AG08395 (cell line): ENCODE measurements at regions not wholly inside any gene's neighbourhood (a gene's known extent, or its start where the extent isn't known, plus 50 kb on each side); places are given as distances from the start of the nearest gene placed in this dataset.
"Not testable (repeated sequence)": the region's sequence is repeated elsewhere in the genome, so short reads cannot be mapped to it uniquely, and the experiment has no call there.

ENCODE experiments used
- DNase-seq: peaks from one replicate; pipeline ENCODE4 v3.0.0; 2012; ENCODE audit warnings: mixed read lengths, low spot score

DNA sequence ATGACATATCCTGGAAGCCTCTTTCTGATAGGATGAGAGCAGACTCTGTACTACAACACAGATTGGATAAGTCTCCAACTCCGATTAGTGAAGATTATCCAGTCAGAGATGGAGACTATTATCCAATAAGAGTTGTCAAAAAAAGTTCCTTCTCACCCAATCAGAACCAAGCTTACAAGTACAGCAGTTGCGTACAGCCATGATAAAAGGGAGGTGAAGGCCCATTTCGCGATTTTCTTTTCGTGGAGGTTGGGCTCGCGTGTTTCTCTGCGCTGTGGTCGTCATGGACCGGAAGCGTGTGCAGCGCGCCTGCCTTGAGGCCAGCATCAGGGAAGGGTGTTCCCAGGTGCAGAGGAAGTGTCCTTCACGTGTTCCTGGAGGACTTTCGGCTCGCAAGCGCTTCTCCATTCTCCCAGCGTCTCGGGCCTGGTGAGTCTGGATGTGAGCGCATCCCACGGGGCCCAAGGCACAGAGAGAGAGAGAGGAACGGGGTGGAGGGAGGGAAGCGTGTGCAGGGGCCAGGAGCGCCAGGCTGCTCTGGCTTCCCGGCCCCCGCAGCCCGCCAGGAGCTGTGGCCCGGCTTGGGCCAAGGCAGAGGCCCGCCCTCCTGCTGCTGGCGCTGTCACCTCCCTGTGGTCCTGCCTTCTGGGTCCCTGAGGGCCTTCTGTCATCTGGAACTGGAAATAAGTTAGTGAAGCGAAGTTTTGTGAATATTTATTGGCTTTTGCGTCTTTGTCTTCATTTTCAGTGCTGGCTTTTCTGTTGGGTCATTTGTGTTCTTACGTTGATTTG is 53.9 kb downstream of the CDRT15L2 start:
- not testable (repeated sequence) for DNase-seq

DNA sequence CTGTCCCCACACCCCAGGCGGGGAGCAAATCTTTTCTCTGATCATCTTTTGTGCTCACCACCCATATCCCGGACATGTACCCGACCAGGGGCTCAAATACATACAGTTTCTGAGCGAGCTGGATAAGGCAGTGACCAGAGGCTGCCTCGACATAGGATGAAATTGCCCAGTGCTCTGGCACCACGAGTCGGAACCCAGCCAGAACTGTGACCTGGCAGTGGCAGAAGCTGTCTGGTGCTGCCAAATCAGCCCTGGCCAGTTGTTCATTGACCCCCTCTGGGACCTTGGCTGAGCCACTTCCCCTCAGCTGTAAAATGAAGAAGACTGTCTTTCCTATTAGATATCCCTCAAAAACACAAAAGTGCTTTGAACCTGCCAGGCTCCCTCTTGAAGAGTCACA is 60.6 kb downstream of the CDRT15L2 start:
- not testable (repeated sequence) for DNase-seq

DNA sequence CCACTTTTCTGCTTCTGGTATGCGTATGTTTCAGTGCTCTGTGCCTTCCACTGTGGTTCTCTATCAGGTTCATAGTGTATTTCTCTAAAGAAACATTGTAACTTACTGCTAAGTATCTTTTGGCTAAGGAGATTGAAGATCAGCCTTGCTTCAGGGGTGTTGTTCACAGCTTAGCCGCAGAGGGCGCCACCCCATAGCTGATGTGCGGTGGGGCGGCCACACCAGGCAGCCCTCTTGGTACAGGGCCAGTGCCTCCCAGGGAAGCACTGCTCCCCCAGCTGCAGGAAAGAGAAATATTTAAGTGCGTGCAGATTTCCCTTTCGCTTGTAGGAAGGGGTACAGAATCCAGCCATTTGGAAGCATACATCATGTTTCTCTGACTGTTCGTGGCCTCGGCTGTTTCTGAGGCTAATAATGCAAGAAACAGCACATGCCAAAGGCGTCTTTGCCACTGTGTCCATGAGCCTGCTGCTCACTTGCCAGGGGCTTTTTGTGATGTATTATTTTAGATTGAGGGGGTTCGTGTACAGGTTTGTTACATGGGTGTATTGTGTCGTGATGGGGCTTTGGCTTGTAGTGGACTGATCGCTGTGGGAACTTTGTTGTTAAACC is 67.2 kb downstream of the CDRT15L2 start:
- DNase-seq = not testable (repeated sequence)

DNA sequence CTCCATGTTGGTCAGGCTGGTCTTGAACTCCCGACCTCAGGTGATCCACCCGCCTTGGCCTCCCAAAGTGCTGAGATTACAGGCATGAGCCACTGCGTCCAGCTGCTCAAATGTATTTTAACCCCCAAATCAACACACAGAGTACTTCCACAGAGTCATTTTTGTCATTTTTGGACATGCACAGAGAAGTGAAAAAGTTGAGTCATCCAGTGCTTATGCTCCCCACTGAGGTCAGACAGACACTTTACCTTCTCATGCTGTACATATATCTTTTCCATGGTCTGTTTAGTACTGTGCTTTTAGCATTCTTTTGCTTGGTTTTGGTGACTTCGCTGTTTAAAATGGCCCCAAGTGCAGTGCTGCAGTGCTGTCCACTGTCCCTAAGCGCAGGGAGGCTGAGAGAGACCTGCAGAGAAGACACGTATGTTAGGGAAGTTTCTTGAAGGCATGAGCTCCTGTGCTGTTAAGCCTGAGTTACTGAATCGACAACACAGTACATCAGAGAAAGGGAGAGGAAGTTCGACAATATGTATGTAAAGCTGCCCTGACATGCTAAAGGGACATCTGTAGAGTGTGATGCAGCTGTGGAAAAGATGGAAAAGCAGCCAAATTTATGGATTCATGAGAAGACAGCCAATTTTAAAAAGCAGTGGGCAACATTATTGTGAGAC is 69.7 kb downstream of the CDRT15L2 start:
- DNase-seq = not testable (repeated sequence)

DNA sequence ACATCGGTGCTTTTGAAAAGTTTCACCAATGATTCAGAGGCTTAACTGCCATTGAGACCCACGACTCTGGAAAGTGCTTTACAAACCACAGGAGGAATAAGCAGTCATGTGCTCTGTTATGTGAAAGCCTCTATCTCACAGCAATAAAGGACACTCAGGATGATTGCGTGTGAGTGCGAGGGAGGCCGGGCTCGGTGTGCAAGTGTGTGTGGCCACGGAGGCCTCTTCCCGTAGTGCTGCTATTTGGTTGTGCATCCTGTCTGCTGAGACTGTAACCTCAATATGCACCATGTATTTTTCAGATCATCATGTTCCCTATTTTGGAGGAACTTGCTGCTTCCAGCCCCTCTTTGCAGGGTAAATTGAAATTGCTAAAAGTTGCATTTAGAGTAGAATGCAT is 71.5 kb downstream of the CDRT15L2 start:
- DNase-seq = not testable (repeated sequence)

DNA sequence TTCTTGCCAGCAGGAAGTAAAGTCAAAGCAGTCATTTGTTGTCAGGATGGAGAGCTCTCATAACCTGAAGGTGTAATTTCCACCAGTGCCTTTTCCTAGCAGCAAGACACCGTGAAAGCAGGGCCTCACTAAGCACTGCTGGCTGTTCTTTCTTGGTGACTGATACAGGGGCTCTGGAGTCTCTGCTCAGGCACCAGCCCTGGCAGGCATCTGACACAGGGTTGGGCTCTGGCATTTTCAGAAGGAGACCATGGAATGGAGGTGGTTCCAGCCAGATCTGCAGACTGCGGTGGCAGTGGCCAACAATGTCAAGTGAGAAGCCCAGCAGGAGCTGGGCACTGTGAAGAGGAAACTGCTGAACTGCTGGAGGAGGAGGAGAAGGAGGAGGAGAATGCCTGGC is 72.2 kb downstream of the CDRT15L2 start:
- not testable (repeated sequence) for DNase-seq

DNA sequence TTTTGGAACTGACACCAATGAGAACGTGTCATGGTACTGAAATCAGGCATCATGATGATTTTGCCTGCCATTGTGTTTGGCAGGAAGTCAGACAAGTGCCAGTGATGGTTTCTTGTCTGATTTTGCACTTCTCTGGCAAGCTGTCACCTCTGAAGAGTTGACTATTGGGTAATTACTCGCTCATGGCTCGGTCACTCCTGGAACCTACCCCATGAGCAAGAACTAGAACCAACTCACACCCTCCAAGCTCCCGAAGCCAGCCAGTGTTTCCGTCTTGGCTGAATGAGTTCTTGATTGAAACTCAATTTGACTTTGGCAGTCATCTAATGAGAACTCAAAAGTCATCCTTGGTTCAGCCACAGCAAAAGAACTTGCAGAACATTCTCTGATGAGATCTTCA is 73.9 kb downstream of the CDRT15L2 start:
- not testable (repeated sequence) for DNase-seq

DNA sequence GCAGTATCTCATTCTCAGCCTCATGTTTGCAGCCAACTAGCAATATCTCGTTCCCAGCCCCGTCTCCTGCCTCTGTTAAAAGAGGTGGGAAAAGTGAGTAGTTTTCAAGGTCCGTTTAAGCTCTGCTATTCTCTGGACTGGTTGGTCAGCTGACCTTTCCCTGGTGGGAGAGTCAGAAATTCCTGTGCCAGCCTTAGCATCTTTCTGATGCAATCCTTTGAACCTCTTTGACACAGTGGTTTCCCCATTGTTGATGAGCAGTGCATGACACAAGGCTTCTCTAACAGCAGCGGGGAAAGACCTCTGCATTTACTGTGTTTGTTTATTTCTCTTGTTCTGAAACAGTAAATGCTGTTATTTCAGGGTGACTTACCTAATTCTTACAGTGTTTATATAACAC is 74.6 kb downstream of the CDRT15L2 start:
- DNase-seq = not testable (repeated sequence)

DNA sequence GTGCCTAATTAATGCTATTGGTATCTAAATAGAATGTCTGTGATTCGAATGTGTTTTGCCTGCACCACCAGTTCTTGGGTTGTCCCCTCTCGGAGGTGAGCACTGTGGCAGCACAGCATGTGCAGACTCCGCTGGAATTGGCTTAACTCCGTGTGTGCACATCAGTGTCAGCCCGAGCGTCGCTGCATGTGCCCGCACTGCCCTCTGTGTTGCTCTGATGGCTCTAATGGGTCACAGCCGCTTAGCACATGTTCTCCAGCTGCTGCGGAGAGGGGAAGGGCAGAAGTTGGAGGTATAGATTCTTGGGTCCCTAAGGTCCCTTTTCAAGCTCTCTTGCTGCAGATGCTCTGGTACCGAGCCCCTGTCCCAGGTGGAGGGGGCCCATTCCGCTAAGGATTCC is 75.1 kb downstream of the CDRT15L2 start:
- DNase-seq = not testable (repeated sequence)

DNA sequence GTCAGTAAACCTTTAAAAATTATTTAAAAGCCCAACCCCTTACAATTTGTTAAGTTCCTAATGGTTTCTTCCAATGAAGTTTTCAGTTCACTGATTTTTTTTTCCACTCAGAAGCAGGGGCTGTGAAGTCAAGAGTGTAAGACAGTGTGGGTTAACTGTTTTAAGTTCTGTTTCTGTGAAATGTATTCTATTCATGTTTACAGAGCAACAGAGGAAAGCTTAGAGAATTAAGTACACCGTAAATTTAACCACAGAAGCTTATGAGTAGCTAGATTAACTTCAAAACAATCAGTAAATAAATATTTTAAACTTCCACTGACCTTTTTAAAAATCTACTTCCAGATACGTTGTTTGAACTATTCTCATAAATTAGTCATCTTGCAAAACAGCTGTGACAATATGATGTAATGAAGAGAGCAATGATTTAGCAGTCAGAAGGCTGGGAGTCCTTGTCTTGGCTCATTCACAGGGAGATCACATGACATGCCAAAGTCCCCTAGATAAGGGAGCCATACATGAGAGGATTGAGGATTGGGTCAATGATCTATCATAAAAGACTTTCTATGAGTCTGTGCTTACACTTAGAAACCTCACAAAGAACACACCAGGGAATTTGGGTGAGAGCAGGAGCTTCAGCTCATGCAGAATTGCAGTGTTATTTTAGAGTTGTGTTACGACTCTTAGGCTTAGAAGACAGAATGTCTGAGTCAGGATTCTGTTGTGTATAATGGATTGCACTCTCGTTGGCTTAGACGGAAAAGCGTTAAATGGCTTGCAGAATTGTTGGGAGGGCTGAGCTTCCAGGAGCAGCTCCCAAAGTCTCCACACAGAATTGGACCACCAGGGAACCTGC is 85.8 kb downstream of the CDRT15L2 start:
- not testable (repeated sequence) for DNase-seq

DNA sequence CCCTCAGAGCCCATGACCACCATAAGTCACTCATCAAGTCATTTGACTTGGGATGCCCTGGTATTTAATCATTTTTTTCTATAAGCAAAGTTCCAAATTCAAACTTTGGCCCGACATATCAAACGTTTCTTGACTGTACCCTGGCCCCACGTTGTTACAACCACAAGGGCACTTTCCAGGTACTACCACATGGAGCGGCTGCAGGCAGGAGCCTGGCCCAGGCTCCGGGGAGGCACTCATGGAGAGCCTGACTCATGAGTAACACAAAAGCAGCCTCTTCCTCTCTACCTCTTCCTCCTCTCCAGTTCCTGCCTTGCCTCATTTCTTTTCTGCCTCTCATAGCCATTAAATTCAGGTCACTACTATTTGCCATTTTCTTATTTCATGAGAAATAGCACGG is 87.2 kb downstream of the CDRT15L2 start:
- not testable (repeated sequence) for DNase-seq

DNA sequence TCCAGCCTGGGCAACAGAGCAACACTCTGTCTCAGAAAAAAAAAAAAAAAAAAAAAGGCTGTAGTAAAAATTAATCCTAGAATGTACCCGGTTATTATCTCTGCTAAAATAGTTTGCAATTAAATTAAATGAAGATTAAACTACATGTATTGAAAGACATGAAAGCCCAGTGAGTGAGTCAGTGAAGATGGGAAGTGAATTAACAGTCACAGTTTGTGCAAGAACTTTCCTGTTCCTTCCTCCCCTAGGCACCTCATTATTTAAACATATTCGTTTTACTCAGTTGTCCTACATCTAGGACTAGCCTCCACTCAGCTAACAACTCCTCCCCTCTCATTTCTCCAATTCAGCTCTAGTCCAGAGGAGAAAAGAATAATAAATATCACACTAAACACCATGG is 88.2 kb downstream of the CDRT15L2 start:
- not testable (repeated sequence) for DNase-seq

DNA sequence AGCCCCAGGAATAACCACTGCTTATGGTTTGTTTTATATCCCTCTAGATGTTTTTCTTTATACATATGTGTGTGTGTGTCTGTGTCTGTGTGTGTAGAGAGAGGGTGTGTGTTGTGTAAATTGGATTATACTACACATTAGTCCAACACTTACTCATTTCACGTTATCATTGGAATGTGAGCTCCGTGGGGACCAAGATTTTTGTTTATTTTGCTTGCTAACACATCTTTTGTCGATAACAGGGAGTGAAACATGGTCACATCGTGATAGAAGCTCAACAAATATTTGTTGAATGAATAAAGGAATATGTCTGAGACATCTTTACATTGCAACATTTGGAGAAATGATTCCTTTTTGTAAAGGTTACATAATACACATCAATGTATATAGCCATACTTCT is 88.8 kb downstream of the CDRT15L2 start:
- DNase-seq = not testable (repeated sequence)

DNA sequence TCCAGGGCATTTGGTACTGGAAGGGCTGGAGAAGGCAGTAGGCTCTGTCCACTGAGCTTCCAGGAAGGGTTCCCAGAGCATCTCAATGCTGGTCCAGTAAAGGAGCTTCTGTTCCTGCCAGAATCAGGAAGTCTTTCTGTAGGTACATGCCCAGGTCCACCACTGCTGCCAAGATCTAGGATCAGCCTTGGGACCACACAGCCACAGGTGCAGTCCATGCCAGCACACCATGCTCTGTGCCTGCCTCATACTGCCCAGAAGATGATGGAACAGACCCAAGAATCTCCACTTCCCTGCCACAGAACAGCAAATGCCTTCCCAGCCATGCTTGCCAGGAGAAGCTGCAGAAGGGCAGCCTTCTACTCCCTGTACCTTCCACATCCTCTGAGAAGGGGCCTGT is 89.3 kb downstream of the CDRT15L2 start:
- DNase-seq = not testable (repeated sequence)

DNA sequence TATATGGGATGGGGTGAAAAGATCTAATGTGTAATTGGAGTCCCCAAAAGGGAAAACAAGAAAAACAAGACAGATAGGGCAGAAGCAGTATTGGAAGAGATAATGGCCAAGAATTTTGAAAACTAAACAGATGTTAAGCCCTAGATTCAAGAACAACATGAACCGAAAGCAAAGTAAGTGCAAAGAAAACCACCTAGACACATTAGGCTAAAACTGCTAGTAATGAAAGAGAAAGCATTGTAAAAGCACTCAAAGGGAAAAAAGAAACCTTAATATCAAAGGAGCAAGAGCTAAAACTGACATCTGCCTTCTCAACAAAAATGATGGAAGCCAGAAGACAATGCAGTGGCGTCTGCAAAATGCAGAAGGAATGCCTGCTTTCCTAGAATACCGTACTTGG is 91.0 kb downstream of the CDRT15L2 start:
- DNase-seq = not testable (repeated sequence)

DNA sequence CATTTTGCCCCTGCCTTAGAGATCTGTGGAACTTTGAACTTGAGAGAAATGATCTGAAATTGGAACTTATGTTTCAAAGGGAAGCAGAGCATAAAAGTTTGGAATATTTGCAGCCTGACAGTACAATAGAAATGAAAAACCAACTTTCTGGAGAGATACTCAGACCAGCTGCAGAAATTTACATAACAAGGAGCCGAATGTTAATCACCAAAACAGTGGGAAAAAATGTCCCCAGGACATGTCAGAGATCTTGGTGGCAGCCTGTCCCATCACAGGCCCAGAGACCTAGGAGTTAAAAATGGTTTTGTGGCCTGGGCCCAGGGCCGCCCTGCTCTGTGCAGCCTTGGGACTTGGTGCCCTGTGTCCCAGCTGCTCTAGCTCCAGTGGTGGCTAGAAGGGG is 94.8 kb downstream of the CDRT15L2 start:
- not testable (repeated sequence) for DNase-seq

DNA sequence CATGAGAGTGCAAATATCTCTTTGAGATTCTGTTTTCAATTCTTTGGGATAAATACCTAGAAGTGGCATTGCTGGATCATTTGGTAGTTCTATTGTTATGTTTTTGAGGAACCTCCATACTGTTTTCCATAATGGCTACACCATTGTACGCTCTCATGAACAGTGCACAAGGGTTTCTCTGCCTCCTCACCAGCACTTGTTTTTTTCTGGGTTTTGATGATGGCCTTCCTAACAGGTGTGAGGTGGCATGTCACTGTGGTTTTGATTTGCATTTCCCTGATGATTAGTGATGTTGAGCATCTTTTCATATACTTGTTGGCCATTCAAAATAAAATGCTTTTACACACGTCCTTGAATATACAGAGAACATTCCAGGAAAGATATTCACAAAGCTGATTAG is 96.2 kb downstream of the CDRT15L2 start:
- not testable (repeated sequence) for DNase-seq

DNA sequence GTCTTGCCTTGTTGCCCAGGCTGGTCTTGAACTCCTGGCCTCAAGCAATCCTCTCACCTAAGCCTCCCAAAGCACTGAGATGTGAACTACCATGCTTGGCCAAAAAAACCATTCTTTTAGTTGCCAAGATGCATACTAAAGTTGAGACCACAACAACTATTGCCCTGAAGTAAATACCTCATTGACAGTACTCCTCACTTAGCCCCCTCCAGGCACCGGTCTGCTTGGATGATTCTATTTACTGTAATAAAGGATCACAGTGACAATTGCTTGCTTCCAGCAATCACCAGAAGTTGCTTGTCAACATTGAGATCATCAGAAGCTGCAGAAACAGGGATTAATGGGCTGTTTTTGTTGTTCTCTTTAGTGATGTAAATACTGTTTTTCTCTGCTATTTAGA is 97.1 kb downstream of the CDRT15L2 start:
- not testable (repeated sequence) for DNase-seq

DNA sequence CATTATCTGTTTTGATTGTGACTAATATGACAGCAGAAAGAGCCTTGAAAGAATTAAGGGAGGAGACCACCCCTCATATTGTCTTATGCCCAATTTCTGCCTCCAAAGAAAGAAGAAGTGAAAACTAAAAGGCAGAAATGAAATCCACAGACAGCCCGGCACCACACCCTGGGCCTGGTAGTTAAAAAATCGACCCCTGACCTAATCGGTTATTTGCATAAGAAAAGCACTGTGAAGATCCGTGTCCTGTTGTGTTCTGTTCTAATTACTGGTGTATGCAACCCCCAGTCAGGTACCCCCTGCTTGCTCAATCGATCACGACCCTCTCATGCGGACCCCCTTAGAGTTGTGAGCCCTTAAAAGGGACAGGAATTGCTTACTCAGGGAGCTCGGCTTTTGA is 97.9 kb downstream of the CDRT15L2 start:
- not testable (repeated sequence) for DNase-seq

DNA sequence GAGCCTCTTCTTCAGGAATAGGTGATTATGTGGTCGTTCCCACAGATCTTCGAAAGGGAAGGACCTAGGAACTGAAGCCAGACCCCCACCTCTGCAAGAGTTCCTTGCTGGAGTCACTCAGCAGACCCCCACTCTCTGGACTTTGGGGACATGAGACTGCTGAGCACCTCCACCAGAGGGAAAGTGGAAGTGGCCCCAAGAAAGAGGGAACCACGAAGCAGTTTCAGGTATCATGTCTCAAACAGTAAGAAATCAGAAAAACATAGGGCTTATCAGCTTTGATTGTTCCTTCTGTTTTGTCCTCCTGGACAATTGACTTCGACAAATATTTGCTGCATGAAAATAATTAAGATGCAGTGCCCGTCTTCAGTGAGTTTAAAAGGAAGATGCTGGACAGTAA is 98.9 kb downstream of the CDRT15L2 start:
- DNase-seq = not testable (repeated sequence)

DNA sequence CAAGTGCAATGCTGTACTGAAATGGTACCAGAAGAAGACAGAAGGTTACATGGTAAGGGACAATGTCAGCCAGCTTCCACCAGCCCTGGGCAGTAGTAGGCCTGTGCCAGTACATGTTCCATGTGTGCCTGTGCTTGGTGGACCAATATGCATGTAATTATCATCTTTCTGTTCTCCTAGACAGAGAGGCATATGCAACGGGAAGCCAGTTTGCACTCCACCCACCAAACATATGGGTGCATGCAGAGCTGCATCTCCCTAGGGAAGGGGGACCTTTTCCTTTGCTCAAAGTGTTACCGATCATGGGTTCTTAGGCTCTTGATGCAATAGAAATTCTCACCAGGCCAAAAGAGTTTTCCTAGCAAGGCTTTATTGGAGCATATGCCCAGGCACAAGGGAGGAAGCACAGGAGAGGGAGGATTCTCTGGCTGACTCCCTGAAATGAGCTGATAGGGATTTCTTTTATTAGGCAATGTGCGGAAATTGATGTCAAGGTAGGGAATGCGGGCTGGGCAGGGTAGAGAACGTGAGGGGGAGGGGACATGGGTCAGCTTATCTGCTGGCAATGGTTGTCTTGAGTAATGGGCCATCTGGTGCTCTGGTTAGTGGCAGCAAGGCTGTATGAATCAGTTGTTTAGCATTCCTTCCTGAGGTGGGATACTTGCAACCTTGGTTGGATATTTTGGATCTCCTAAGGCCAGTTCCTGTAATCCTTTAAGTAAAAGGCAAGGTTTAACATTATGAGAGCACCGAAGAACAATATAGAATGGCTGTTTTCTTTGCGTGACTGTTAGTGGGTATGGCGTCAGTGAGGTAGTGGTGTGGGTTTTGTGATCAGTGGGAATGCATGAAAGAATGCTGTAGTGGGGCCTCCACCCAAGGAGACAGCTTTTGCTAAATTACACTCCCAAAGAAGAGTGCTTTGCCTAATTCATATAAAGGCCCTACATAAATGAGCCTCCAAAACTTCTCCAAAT is 102.5 kb downstream of the CDRT15L2 start:
- not testable (repeated sequence) for DNase-seq
